Activated CD4-positive, alpha-beta T cell treated with anti-CD3 and anti-CD28 coated beads, Interleukin-2, amount 50 U/mL, for 1 hour (primary cell): ENCODE measurements at regions not wholly inside any gene's neighbourhood (a gene's known extent, or its start where the extent isn't known, plus 50 kb on each side); places are given as distances from the start of the nearest gene placed in this dataset.
"Not testable (repeated sequence)": the region's sequence is repeated elsewhere in the genome, so short reads cannot be mapped to it uniquely, and the experiment has no call there.

Experiments
- DNase-seq: peaks from one replicate; pipeline ENCODE4 v3.0.0-alpha.2; 2020

DNA sequence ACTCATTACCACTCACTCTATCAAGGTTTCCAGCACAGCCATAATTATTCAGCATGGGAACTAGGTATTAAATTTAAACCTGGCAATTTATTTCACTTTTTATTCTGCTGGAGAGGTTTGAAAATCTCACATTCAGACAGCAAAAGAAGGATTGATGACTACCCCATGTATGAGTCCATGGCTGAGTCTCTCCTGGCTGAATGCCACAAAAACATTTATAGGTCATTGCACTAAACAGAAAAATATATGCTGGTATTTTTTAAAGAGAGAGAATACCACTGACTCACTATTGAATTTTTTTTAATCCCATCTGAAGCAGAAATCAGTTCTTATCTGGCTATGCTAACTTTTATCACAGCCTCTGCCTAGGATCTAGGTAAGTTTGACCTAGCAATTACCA lies 336.3 kb downstream of the PPP1R3A start:
- DNase-seq, result no peak

DNA sequence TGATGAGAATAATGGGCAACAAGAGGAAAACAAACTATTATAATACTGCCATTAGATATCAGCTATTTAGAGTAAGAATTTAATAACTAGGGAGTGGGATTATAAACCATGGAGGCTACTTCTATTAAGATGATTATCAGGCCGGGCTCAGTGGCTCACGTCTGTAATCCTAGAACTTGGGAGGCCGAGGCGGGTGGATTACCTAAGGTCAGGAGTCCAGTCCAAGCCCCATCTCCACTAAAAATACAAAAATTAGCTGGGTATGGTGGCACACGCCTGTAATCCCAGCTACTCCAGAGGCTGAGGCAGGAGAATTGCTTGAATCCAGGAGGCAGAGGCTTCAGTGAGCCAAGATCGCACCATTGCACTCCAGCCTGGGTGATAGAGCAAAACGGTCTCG lies 355.6 kb downstream of the PPP1R3A start:
- not testable (repeated sequence) for DNase-seq

DNA sequence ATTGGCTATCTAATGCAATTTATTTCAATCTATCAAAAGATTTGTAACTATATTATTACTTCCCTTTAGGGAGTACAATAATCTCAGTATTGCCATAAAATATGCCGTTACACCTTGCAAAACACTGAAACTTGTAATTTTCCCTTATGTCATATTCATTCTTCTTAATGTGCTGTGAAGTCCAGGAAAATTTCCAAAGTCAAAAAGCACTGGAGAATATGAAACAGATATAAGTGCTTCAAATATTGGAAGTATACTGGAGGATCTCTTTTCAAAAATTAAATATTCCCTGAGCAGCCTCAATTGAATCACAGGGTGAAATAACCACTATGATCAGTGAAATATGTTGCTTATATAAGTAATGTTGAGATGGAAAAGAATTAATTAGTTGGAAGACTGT lies 356.0 kb downstream of the PPP1R3A start:
- no peak for DNase-seq

DNA sequence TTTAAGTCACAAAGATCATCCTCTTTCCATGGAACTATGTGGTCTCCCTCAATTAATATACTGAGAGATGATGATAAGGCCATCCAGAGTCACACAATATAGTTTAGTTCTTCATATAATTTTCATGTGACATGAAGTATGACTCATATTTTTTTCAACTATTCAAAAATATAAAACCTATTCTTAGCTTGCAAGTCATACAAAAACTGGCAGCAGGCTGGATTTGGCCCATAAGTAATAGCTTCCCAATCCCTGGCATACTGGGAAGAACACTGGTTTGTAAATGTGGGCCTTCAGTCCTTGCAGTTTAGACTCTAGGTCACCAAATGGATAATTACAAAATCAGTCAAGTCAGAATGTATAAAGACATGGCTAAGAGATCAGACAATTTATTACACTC lies 356.6 kb downstream of the PPP1R3A start:
- DNase-seq, result no peak

DNA sequence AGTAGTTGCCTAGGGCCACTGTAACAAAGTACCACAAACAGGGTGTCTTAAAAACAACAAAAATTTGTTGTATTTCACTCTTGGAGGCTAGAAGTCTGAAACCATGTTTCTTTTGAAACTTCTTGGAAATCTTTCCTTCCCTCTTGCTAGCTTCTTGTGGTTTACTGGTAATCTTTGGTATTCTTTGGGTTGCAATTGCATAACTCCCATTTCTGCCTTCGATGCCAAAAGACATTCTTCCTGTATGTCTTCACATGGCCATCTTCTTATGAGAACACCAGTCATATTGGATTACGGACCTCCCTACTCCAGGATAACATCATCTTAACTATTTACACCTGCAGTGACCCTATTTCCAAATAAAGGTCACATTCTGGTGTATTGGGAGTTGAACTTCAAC lies 357.4 kb downstream of the PPP1R3A start:
- no peak for DNase-seq

DNA sequence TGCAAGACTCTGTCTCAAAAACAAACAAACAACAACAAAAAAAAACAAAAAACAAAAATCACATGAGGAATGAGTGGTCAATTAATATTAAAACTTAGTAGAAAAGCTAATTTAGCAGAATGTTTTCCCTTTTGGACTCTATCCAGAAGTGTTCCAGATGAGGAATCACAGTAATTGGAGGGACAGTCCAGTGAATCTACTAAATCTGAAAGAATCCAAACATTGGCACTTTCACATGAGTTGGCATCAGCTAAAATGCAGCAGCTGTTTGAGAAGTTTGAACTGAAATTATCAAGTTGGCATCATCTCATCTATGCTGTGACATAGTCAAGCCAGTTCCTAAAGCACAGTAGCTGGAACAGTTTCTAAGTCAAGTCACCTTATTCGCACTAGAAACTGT lies 367.8 kb downstream of the PPP1R3A start:
- no peak for DNase-seq

DNA sequence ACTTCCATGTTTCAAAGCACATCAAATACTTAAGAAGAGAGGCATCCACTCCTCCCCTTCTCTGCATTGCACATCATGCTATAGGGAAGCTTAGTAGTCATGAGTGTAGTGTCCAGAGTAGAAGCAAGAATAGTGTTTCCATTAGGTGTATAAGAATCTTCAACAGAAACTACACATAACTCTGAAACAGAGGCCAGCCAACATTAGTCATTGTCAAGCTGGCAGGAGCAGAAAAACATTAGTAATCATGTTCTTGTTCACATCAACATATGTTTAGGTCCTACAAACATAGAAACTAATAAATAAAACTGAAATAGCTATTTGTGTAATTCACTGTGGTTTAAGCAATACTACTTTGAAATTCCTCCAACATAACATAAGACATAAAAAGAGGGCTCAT lies 370.2 kb downstream of the PPP1R3A start:
- no peak for DNase-seq

DNA sequence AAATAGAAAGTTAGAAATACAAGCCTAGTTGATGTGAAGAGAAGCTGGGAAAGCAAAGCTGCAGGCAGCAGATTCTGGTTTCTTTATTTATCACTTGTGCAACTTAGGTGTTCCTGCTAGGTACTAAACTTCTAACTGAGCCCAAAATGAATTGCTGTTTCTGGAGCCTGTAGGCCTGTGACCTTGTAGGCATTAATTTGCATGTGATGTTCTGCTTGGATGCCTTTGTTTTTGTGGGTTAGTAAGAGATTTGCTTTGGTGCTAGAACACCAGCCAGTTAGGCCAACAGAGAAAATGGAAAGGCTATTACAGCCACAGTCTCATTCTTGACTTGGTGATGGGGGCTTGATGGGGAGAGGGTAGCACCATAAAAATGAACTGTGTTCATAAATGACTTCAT lies 370.7 kb downstream of the PPP1R3A start:
- DNase-seq, result no peak

DNA sequence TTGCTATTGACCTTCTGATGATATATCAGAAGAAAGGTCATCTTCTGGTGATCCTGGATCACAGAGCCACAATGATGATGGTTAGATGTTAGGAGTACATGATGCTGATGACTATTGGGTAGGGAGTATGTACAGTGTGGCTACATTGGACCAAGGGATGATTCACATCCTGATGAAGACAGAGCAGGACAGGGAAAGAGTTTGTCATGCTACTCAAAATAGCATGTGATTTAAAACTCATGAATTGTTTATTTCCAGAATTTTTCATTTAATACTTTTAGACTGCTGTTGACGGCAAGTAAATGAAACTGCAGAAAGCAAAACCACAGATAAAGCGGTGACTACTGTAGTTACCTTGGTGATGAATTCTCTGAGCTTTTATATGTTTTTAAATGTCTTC lies 397.3 kb downstream of the PPP1R3A start:
- DNase-seq, result no peak

DNA sequence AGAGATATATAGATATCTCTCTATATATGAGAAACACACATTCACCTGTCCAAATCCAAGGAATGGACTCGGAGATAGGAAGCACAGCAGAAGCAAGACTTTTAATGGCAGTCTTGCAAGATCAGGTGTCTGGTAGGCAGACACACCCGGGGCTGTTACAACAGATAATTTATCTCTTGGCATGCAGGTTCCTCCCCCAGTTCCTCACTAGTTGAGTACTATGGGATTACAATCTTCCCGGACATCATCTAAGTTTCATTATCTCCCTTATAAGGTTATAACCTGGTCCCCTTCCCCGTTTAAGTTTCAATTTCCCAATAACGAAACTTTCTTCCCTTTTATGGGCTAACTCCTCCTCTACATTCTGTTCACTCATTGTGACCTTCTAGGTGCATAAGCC lies 399.3 kb downstream of the PPP1R3A start:
- DNase-seq, result no peak

DNA sequence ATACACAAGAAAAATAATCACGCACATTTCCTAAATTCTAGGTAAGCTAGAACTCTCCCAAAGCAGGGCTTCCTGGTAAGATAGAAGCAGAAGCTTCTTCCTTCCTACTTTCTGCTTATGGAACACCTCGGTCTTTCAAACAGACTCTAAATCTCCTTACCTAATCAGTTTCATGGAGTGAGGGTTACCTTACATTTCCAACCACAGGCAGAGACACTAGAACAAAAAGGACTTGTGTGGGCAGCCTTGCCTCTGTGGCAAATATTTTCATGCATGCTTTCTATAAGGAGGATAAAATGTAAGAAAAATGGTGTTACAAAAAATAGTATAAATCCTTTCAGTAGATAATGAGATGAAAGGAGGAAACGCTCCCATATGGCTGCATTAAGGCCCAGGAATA lies 386.3 kb upstream of the SMIM30 start:
- no peak for DNase-seq

DNA sequence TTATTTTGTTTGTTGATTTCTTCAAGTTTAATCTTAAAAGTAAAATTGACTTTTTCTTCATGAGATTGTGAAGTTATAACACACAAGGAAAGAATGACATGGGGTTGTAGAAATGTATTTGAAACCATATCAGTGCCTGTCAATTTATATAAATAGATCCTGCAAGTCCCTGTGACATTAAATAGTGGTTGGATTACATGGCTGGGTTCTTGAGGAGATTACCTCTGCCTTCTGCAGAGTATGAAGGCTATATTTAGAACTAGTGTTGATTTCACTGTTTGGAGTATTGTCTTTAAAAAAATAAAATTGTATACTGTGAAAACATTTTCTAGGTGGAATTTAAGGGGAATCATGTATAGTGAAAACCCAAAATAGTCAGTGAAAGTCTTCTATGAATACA lies 385.8 kb upstream of the SMIM30 start:
- no peak for DNase-seq

DNA sequence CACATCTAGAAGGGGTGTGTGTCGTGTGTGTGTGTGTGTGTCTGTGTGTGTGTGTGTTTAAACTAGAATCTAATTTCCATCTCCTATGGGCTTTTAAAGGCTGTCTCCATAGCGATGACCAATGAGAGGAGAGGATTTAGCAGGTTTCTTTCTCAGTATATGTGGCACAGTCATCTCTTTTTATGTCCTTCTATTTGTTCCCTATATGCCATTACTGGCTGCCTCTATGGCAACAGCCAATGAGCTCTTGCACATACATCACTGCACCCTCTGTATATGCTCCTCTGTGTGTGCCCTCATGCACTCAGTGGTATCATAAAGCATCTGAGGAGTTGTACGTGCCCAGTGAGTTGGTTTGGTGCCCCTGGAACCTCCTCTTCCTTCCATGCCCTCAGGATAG lies 378.2 kb upstream of the SMIM30 start:
- DNase-seq, result not testable (repeated sequence)

DNA sequence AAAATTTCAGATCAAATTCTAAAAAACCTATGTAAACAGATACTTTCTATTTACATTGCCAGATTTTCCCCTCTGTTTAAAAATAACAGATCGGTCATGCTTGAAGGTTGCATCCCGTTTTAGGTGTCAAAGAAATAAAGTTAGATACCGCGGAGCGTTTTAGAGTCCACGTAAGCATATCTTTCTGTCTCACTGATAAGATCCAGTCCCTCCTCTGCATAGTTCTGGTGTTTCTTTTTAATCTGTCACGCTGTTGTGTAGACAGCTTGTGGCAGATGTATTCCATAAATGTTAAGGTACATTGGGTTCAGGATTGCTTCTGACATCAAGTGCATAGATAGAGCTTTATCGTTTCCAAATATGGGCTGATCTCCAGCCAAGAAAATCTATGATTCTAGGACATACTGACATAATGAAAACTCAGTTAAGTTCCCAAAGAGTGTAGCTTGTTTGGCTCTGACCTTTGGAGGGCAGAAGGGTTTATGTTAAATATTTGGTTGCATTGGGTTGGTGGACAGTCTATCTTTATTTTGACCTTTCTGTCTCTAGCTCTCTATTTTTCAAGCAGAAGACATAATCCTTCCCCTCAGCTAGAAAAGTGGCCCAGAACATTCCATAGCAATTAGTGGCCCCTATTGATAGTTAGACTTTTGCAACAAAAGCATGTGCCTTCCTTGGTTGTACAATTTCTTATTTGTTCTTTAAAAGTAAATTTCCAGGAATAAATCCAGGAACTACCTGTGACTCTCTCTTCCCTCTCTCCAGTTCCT lies 376.6 kb upstream of the SMIM30 start:
- not testable (repeated sequence) for DNase-seq

DNA sequence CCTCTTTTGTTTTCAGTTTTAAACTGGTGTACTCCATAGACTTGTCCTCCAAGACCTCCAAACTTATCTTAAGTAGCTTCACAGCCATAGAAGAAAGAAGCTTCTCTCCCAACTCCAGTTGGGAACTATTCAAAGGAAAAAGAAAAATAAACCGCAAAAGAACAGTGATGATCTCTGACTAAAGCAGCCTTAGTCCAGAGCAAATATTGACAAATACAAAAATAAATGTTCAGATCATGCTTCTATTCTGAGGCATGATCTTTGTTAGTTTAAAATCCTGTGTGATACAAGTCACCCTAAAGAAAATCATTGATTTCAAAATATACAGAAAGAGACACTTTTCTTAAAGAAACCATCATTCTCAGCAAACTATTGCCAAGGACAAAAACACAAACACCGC lies 373.0 kb upstream of the SMIM30 start:
- DNase-seq, result no peak

DNA sequence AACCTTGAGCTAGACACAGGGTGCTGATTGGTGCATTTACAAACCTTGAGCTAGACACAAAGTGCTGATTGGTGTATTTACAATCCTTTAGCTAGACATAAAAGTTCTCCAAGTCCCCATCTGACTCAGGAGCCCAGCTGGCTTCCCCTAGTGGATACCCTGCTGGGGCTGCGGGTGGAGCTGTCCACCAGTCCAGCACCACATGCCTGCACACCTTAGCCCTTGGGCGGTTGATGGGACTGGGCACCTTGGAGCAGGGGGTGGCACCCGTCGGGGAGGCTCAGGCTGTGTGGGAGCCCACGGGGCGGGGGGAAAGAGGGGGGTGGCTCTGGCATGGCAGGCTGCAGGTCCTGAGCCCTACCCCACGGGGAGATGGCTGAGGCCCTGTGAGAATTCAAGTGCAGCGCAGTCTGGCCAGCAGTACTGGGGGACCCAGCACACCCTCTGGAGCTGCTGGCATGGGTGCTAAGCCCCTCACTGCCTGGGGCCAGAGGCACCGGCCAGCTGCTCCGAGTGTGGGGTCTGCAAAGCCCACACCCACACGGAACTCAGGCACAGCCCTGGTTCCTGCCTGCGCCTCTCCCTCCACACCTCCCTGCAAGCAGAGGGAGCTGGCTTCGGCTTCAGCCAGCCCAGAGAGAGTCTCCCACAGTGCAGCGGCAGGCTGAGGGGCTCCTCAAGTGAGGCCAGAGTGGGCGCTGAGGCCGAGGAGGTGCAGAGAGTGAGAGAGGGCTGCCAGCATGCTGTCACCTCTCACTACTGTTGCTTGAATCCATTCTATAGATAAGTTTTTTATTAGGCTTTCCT lies 369.8 kb upstream of the SMIM30 start:
- DNase-seq, result no peak

DNA sequence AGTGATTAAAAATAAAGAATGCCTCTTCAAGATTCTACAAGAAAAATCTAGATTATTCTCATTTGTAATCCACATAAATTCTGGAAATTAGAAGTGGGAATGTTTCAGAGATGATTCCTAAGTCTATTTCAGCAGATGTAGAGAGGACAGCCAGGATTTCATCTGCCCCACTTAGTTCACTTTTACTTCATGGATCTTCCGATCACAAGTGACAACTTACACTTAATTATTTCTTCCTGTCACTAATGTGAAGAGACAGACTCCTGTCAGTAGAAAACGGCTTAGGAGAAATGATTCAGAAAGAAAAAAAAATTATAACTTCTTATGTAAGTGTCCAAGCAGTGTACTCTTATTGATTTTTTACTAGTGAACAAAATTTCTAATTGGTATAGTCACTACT lies 368.2 kb upstream of the SMIM30 start:
- DNase-seq, result no peak

DNA sequence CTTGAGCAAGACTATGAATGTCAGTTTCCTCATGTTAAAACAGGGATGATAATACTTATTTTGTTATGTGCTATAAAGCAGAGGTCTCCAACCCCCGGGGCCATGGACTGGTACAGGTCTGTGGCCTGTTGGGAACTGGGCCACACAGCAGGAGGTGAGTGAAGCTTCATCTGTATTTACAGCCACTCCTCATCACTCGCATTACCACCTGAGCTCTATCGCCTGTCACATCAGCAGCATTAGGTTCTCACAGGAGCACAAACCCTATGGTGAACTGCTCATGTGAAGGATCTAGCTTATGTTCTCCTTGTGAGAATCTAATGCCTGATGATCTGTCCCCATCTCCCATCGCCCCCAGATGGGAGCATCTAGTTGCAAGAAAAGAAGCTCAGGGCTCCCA lies 365.3 kb upstream of the SMIM30 start:
- no peak for DNase-seq

DNA sequence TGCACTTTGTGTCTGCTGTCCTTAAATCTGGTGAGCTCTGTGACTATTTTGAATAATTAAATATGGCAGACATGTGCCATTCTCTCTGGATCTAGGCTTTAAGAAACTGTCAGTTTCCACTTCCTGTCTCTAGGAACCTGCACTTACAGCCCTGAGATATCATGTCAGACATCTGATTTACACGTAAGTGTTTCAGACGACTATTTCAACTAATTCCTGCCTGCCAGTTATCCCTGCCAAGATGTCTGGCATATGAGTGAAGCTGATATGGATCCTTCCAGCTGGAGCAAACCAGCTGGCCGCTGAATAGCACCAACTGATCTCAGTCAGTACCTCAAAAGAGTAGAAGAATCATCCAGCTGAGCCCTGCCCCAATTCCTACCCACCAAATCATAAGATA lies 362.2 kb upstream of the SMIM30 start:
- DNase-seq, result no peak

DNA sequence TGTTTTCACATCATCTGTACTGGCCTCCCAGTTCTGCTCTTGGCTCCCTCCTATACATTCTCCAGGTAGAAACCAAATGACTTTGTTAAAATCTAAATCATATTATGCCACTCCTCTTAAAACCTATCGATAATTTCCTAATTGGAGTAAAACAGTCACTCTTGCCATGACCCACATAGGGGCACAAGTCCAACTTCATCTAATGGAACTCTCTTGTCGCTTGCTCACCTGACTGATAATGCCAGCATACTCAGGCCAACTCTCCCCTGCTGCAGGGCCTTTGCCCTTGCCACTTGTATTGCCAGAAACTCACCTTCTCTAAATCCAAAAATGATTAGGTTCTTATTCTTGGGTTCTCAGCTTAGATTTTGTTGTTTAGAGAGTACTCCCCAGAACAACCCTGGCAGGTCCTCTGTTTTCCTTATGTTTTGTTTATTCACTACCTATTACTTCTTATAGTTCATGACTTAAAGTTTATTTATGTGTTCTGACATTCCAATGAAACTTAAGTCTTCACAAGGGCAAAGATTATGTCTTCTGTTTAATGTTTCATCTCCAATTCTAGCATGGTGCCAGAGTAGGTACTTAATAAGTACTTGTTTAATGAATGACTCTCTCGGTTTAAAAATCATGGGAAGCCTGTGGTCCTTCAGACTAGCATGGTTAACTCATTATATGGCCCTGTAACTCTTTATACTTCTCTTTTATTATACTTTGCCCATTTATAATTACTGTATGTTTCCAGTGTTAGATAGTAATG lies 345.9 kb upstream of the SMIM30 start:
- DNase-seq, result no peak

DNA sequence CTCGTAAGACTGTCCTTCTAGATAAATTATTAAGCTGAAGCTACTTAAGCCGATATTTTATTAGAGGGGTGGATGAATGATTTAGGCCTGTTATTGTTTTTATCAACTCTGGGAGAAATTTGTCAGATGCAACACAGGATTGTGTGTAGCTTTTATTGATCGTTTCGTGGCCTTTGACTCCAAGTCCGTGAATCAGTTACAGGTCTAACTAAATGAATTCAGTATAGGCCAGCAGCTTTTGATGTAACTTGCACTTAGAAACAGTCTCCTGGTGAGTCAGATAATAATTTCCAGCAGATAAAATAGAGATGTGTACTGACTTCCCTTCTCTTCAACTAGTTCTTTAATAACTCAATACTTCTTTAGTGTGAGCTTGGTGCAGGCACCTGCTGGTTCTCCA lies 341.7 kb upstream of the SMIM30 start:
- no peak for DNase-seq

DNA sequence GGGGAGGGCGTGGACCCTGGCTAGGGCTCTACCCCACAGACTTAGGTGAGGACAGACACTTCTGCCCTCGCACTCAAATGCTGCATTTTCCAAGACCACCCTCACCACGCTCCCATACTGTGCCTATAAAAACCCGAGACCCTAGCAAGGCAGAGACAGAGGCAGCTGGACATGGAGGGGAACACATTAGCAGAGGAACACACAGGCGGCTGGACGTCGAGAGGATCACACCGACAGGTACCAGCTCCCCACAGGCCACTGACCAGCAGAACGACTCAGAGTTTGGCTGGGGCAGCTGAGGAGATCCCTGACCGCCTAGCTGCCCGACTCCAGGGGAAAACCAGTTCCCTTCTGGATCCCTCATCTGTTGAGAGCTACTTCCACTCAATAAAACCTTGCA lies 338.2 kb upstream of the SMIM30 start:
- no peak for DNase-seq

DNA sequence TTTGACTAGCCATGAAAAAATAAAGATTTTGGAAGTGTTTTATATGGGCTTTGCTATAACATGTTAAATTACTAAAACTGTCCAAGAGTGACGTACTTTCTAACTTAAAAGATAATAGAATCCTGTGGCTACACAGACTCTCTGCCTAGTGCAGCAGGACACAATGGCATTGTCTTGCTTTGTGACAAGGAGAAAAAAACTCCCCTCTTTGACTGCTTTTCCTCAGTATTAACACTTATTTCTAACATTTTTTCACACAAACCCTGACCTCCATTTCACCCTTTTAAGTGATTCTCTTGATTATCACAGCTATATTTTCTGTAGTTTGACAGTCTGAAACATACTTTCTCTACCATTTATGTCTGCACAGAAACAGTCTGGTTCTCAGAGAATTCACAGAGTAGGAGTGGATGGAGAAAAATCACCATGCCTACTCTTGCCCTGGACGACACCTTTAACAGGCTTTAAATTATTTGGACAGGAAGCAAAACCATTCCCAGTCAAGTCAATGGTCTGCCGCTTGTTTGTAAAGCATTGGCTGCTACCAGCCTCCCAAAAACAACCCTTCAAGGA lies 336.3 kb upstream of the SMIM30 start:
- no peak for DNase-seq

DNA sequence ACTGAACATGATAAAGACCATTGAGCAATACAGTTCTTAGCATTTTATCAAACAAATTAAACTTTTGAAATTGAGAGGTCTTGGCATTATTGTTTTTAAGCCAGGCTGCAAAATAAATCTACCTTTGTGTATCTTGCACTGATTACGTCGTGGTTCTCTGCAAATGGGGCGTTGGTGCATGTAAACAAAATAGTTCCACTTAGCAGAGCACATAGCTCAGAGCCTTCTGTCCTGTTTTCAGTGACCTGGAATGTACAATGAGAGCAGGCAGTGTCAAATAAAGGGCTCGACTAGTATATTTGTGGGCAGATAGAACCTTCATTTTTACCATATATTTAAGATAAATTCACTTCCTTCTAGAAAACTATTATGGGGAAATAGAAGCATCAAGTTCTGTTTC lies 333.9 kb upstream of the SMIM30 start:
- no peak for DNase-seq
